GM12891 (cell line): ENCODE measurements at regions not wholly inside any gene's neighbourhood (a gene's known extent, or its start where the extent isn't known, plus 50 kb on each side); places are given as distances from the start of the nearest gene placed in this dataset.

Source experiments
- POLR2A ChIP-seq: IDR thresholded peaks from 2 replicates; pipeline ENCODE4 v1.6.1; 2011; ENCODE audit warnings: low read depth, low read length, control low read depth
- POLR2AphosphoS5 ChIP-seq: IDR thresholded peaks from 2 replicates; pipeline ENCODE4 v1.6.1; 2011; ENCODE audit warnings: low read depth, low read length, control low read depth
- TAF1 ChIP-seq: IDR thresholded peaks from 2 replicates; pipeline ENCODE4 v1.6.1; 2011; ENCODE audit warnings: low read depth, low read length, control low read depth

GRCh38 chr10:57823398-57823797, 444.3 kb downstream of the IPMK start:
- TF ChIP-seq POLR2A (no peak), POLR2AphosphoS5 (no peak), TAF1 (no peak)
